ENCODE measurements at regions not wholly inside any gene's neighbourhood (a gene's known extent, or its start where the extent isn't known, plus 50 kb on each side); places are given as distances from the start of the nearest gene placed in this dataset.

DNA sequence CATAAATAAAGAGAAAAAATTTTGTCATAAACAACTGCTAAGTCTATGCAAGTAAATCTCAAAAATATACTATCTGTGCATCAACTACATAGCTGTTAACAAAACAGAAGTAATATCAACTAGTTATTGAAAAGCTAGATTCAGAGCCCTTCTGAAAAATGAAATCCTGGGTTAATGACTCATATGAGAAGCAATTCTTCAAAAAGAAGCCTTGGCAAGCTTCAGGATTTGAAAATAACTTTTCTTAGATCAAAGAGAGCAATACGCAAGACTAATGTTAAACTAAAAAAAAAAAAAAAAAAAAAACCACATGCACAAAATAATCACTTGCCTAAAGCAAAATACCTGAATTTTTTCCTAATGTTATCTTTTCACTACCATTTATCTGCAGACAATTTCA, 566.1 kb upstream of the BOD1L1 start:
- TF ChIP-seq POLR2A (IDR thresholded peaks at IDR 0.05): no peak
- TF ChIP-seq, protein P1, sequence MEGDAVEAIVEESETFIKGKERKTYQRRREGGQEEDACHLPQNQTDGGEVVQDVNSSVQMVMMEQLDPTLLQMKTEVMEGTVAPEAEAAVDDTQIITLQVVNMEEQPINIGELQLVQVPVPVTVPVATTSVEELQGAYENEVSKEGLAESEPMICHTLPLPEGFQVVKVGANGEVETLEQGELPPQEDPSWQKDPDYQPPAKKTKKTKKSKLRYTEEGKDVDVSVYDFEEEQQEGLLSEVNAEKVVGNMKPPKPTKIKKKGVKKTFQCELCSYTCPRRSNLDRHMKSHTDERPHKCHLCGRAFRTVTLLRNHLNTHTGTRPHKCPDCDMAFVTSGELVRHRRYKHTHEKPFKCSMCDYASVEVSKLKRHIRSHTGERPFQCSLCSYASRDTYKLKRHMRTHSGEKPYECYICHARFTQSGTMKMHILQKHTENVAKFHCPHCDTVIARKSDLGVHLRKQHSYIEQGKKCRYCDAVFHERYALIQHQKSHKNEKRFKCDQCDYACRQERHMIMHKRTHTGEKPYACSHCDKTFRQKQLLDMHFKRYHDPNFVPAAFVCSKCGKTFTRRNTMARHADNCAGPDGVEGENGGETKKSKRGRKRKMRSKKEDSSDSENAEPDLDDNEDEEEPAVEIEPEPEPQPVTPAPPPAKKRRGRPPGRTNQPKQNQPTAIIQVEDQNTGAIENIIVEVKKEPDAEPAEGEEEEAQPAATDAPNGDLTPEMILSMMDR (IDR thresholded peaks at IDR 0.05 in 8 of 11, conservative IDR thresholded peaks at IDR 0.05 in 3 of 11): no peak
- TF ChIP-seq POLR2AphosphoS5 (IDR thresholded peaks at IDR 0.05): no peak

Measured in spleen (tissue), 7 donors.